ENCODE measurements at regions not wholly inside any gene's neighbourhood (a gene's known extent, or its start where the extent isn't known, plus 50 kb on each side); places are given as distances from the start of the nearest gene placed in this dataset.

DNA sequence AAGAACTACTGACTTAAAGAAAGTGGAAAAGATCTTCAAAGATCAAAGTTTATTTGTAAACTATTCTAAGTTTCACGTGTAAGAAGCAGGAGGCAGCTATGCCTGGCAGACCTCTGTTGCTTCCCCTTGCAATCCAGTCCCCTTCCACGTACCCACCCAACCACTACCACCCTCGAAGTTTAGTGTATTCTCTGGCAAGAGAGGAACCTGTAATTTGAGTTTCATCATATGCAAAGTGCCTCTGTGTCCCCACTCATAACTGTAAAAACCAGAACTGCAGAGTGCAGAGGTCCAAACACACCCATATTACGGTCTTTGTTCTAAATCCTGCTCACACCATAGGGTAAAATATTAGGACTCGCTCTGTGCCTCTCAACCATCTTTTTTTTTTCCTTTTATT is 75.8 kb upstream of the FRY start:
- POLR2A ChIA-PET, result interaction anchor here (0.5 kb wide), 1 partner anchor 92 kb away, joined by 4 read pairs; no protein-coding TSS in a partner anchor
- no TSS peak for BruUV-seq (replicated peaks)
- Mint-ChIP-seq H3K4me3 (ENCODE audit: unreplicated experiment) (no peak overlapping the region), H3K4me1 (ENCODE audit: low read depth, unreplicated experiment) (no peaks in the 10 kb centered on the region), H3K27me3 (ENCODE audit: insufficient read depth, unreplicated experiment) (peaks cover 2% of the 10 kb centered on the region), H3K9me3 (ENCODE audit: unreplicated experiment) (peaks cover 11% of the 10 kb centered on the region), H3K36me3 (ENCODE audit: insufficient read depth, unreplicated experiment) (no peaks in the 10 kb centered on the region), H3K27ac (ENCODE audit: unreplicated experiment) (no peak overlapping the region)
- CTCF ChIA-PET, result no interaction called here
- Histone ChIP-seq H3K4me1 (no peaks in the 10 kb centered on the region), H3K36me3 (ENCODE audit: control insufficient read depth, insufficient read depth, low read length) (no peaks in the 10 kb centered on the region), H3K27me3 (replicated peaks; ENCODE audit: control insufficient read depth, insufficient read depth, low read length) (no peaks in the 10 kb centered on the region), H3K9me3 (no peaks in the 10 kb centered on the region), H3K4me3 (ENCODE audit: low read depth, low read length) (no peak overlapping the region)
- DNase-seq, result no peak
- no peak for TF ChIP-seq CTCF (IDR thresholded peaks at IDR 0.05; ENCODE audit: insufficient read depth in 1 of 2, low read depth in 1 of 2, low read length in 1 of 2, severe bottlenecking in 1 of 2, unreplicated experiment in 1 of 2)
- intact Hi-C loops (cut with micrococcal nuclease; ENCODE audit: unreplicated experiment), result no loop called here

DNA sequence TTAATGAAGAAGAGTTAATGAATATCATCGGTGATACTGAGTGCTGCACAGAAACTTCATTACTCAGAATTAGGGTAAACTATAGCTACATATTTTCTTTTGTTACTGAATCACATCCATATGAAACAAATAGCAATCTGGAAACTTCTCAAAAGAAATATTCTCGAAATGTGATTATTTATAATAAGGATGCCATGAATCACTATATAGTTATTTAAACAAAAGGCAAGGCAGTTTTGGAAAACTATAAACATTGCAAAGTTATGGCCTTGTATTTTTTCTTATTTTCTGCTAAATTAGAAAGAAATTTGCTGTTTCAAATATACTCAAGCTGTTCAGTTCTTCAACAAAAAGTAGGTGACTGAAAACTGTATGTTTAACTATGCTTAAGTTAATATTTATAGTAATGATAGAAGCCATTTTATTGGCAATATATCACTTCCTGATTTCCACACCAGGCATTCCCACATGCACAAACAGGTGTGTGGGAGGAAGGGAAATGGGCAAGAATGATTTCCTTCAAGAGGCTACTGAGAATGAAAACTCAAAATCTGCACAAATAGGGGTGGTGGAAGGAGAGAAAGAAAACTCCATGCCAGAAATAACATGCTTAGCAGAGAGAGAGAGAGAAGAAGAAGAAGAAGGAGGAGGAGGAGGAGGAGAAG is 74.5 kb upstream of the FRY start:
- Mint-ChIP-seq H3K9me3 (ENCODE audit: unreplicated experiment) (peaks cover 11% of the 10 kb centered on the region), H3K27me3 (ENCODE audit: insufficient read depth, unreplicated experiment) (peaks cover 2% of the 10 kb centered on the region), H3K27ac (ENCODE audit: unreplicated experiment) (no peak overlapping the region), H3K4me1 (ENCODE audit: low read depth, unreplicated experiment) (no peaks in the 10 kb centered on the region), H3K4me3 (ENCODE audit: unreplicated experiment) (no peak overlapping the region), H3K36me3 (ENCODE audit: insufficient read depth, unreplicated experiment) (no peaks in the 10 kb centered on the region)
- CTCF ChIA-PET, result no interaction called here
- H3K4me1 ChIP-seq, result no peaks in the 10 kb centered on the region
- POLR2A ChIA-PET, result no interaction called here
- intact Hi-C loops (cut with micrococcal nuclease; ENCODE audit: unreplicated experiment), result no loop called here
- no peak for TF ChIP-seq CTCF (IDR thresholded peaks at IDR 0.05; ENCODE audit: insufficient read depth in 1 of 2, low read depth in 1 of 2, low read length in 1 of 2, severe bottlenecking in 1 of 2, unreplicated experiment in 1 of 2)
- H3K9me3 ChIP-seq, result no peaks in the 10 kb centered on the region
- no peaks in the 10 kb centered on the region for H3K27me3 ChIP-seq (replicated peaks; ENCODE audit: control insufficient read depth, insufficient read depth, low read length)
- H3K4me3 ChIP-seq (ENCODE audit: low read depth, low read length), result no peak overlapping the region
- no peak for DNase-seq
- no peaks in the 10 kb centered on the region for H3K36me3 ChIP-seq (ENCODE audit: control insufficient read depth, insufficient read depth, low read length)
- no TSS peak for BruUV-seq (replicated peaks)

GRCh38 chr13:31957772-31958171 is 73.8 kb upstream of the FRY start:
- intact Hi-C loops (cut with micrococcal nuclease; ENCODE audit: unreplicated experiment), result no loop called here
- Histone ChIP-seq H3K4me3 (ENCODE audit: low read depth, low read length) (no peak overlapping the region), H3K4me1 (no peaks in the 10 kb centered on the region), H3K9me3 (no peaks in the 10 kb centered on the region), H3K27me3 (replicated peaks; ENCODE audit: control insufficient read depth, insufficient read depth, low read length) (no peaks in the 10 kb centered on the region), H3K36me3 (ENCODE audit: control insufficient read depth, insufficient read depth, low read length) (no peaks in the 10 kb centered on the region)
- H3K4me3 Mint-ChIP-seq (ENCODE audit: unreplicated experiment), result no peak overlapping the region
- DNase-seq, result no peak
- H3K4me1 Mint-ChIP-seq (ENCODE audit: low read depth, unreplicated experiment), result peaks cover under 1% of the 10 kb centered on the region
- no peak overlapping the region for H3K27ac Mint-ChIP-seq (ENCODE audit: unreplicated experiment)
- BruUV-seq (replicated peaks), result no TSS peak
- ChIA-PET CTCF (no interaction called here), POLR2A (no interaction called here)
- peaks cover 2% of the 10 kb centered on the region for H3K27me3 Mint-ChIP-seq (ENCODE audit: insufficient read depth, unreplicated experiment)
- no peak for TF ChIP-seq CTCF (IDR thresholded peaks at IDR 0.05; ENCODE audit: insufficient read depth in 1 of 2, low read depth in 1 of 2, low read length in 1 of 2, severe bottlenecking in 1 of 2, unreplicated experiment in 1 of 2)
- no peaks in the 10 kb centered on the region for H3K36me3 Mint-ChIP-seq (ENCODE audit: insufficient read depth, unreplicated experiment)
- H3K9me3 Mint-ChIP-seq (ENCODE audit: unreplicated experiment), result peaks cover 11% of the 10 kb centered on the region

Measured in Caco-2 (cell line).